Stomach (tissue), 4 donors: ENCODE measurements at regions not wholly inside any gene's neighbourhood (a gene's known extent, or its start where the extent isn't known, plus 50 kb on each side); places are given as distances from the start of the nearest gene placed in this dataset.

Source experiments
- CTCF ChIP-seq, 7 experiments: fragments of 450-650 bp in 4 of 7; fragments of 200-600 bp in 3 of 7; sonication (generic) in 3 of 7; IDR thresholded peaks; one replicate each; pipeline ENCODE4 v1.5.1; 2016 to 2019; ENCODE audit warnings: antibody characterized with exemption in 7 of 7, control low read depth in 2 of 7, mild to moderate bottlenecking in 1 of 7
- EP300 ChIP-seq: sonication (generic); formaldehyde crosslinking; IDR thresholded peaks from one replicate; pipeline ENCODE4 v1.6.1; 2017; ENCODE audit warnings: antibody characterized with exemption
- POLR2A ChIP-seq, 4 donors: fragments of 450-650 bp; IDR thresholded peaks; one replicate each; pipeline ENCODE4 v1.6.1; 2016; ENCODE audit warnings: antibody characterized with exemption in 4 of 4, control low read depth in 2 of 4, mild to moderate bottlenecking in 1 of 4, moderate library complexity in 1 of 4

DNA sequence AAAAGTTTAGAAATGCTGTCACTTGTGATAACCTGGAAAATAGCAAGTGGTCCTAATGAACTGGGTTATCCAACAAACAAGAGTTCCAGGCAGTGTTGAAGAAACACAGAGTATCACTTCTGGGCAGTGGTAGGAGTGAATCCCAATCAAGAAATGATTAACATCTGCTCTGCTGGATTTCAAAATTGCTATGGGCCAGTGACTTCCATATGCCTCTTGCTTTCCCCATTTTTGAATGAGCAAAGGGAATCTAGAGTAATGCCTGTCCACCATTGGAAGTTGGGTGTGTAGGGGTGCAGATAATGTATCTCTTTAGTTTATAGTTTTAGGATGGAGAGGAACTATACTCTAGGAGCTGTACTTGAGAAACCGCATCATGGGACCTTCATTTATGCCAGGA lies 236.5 kb downstream of the RPLP1 start:
- no peak for TF ChIP-seq EP300
- no peak for TF ChIP-seq CTCF (IDR thresholded peaks at IDR 0.05)
- no peak for TF ChIP-seq POLR2A (IDR thresholded peaks at IDR 0.05)
